ENCODE measurements at regions not wholly inside any gene's neighbourhood (a gene's known extent, or its start where the extent isn't known, plus 50 kb on each side); places are given as distances from the start of the nearest gene placed in this dataset.

DNA sequence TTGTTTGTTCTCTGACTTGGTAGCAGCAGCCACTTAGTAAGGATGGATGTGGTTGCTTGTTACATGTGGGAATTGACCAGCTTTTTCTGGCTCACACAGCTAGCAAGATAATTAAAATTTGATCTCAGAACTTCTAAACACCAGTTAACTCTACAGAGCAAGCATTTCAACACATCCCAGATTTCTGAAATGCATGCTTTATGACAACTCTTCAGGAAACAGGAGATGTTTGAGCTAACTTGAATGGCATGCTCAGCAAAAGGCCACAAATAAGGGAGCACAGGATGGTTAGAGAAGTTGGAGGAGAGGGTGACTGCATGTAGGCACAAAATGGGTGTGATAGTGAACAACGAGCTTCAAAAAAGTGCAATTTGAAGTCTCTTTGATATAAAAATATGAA is 167.1 kb upstream of the SPRY2 start:
- Histone ChIP-seq H3K4me2 (ENCODE audit: control insufficient read depth, insufficient read depth) (no peak overlapping the region), H2AFZ (ENCODE audit: control insufficient read depth, low read depth, low read length) (no peak overlapping the region), H3K27ac (ENCODE audit: control insufficient read depth, insufficient read depth) (no peak overlapping the region), H3K79me2 (ENCODE audit: control insufficient read depth, insufficient read depth, low read length) (no peaks in the 10 kb centered on the region), H3K36me3 (ENCODE audit: control insufficient read depth in 2 of 2, insufficient read depth in 2 of 2, low read length in 1 of 2) (no peaks in the 10 kb centered on the region), H3K4me3 (no peak overlapping the region), H3K27me3 (replicated peaks in 1 of 2; ENCODE audit: control insufficient read depth in 2 of 2, insufficient read depth in 2 of 2, low read length in 1 of 2) (no peaks in the 10 kb centered on the region), H4K20me1 (ENCODE audit: control insufficient read depth, insufficient read depth) (no peaks in the 10 kb centered on the region), H3K9me3 (replicated peaks; ENCODE audit: control insufficient read depth, insufficient read depth, low read length) (no peaks in the 10 kb centered on the region), H3K9ac (ENCODE audit: control insufficient read depth, insufficient read depth, low read length) (no peak overlapping the region), H3K4me1 (ENCODE audit: control insufficient read depth, insufficient read depth, low read length) (no peaks in the 10 kb centered on the region)
- SMC1A ChIA-PET (ENCODE audit: uncharacterized antibody, unreplicated experiment): interaction anchor here (0.5 to 1.8 kb wide), 6 partner anchors 9 to 140 kb away, joined by 3 to 9 read pairs (median 3); no protein-coding TSS in a partner anchor
- 0% methylated on average over 1 of the region's 1 CpG for WGBS (ENCODE audit: insufficient coverage, insufficient replicate concordance, low lambda C conversion rate, missing lambda C conversion rate)
- POLR2A ChIA-PET: interaction anchor here (0.9 kb wide), 1 partner anchor 36 kb away, joined by 3 read pairs; no protein-coding TSS in a partner anchor
- no TSS peak for BruUV-seq (replicated peaks)
- CTCF ChIA-PET: interaction anchor here (0.8 to 1.0 kb wide), 2 partner anchors 9 to 11 kb away, joined by 3 read pairs; no protein-coding TSS in a partner anchor
- FAIRE-seq (no peak), DNase-seq (ENCODE audit: low read depth, low spot score) (no peak), ATAC-seq (no peak)
- intact Hi-C loops (cut with micrococcal nuclease; ENCODE audit: unreplicated experiment): no loop called here
- in situ Hi-C loops (cut with MboI): no loop called here
- RAD21 ChIA-PET (ENCODE audit: unreplicated experiment): no interaction called here
- TF ChIP-seq RBBP5 (conservative IDR thresholded peaks at IDR 0.05) (no peak), SMAD5 (IDR thresholded peaks at IDR 0.05; ENCODE audit: low read depth) (no peak), ZZZ3 (IDR thresholded peaks at IDR 0.05; ENCODE audit: control insufficient read depth, insufficient read length, low read depth) (no peak), LARP7 (IDR thresholded peaks at IDR 0.05) (no peak), RUNX3 (IDR thresholded peaks at IDR 0.05; ENCODE audit: low read length) (no peak), ZNF687 (IDR thresholded peaks at IDR 0.05) (no peak), NR2C2 (IDR thresholded peaks at IDR 0.05; ENCODE audit: borderline replicate concordance, control insufficient read depth, insufficient read length, low read depth) (no peak), ELK1 (IDR thresholded peaks at IDR 0.05; ENCODE audit: low read depth, low read length) (no peak), GABPA (IDR thresholded peaks at IDR 0.05; ENCODE audit: low read depth) (no peak), BHLHE40 (IDR thresholded peaks at IDR 0.05; ENCODE audit: borderline replicate concordance in 1 of 2, low read depth in 2 of 2, low read length in 1 of 2) (no peak)
- TF ChIP-seq, protein P1, sequence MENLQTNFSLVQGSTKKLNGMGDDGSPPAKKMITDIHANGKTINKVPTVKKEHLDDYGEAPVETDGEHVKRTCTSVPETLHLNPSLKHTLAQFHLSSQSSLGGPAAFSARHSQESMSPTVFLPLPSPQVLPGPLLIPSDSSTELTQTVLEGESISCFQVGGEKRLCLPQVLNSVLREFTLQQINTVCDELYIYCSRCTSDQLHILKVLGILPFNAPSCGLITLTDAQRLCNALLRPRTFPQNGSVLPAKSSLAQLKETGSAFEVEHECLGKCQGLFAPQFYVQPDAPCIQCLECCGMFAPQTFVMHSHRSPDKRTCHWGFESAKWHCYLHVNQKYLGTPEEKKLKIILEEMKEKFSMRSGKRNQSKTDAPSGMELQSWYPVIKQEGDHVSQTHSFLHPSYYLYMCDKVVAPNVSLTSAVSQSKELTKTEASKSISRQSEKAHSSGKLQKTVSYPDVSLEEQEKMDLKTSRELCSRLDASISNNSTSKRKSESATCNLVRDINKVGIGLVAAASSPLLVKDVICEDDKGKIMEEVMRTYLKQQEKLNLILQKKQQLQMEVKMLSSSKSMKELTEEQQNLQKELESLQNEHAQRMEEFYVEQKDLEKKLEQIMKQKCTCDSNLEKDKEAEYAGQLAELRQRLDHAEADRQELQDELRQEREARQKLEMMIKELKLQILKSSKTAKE (IDR thresholded peaks at IDR 0.05; ENCODE audit: low read depth, poor library complexity, severe bottlenecking): no peak
- TF ChIP-seq, protein P2, sequence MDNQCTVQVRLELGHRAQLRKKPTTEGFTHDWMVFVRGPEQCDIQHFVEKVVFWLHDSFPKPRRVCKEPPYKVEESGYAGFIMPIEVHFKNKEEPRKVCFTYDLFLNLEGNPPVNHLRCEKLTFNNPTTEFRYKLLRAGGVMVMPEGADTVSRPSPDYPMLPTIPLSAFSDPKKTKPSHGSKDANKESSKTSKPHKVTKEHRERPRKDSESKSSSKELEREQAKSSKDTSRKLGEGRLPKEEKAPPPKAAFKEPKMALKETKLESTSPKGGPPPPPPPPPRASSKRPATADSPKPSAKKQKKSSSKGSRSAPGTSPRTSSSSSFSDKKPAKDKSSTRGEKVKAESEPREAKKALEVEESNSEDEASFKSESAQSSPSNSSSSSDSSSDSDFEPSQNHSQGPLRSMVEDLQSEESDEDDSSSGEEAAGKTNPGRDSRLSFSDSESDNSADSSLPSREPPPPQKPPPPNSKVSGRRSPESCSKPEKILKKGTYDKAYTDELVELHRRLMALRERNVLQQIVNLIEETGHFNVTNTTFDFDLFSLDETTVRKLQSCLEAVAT (IDR thresholded peaks at IDR 0.05): no peak

Measured in GM12878 (cell line).